H1 (cell line): ENCODE measurements at regions not wholly inside any gene's neighbourhood (a gene's known extent, or its start where the extent isn't known, plus 50 kb on each side); places are given as distances from the start of the nearest gene placed in this dataset.

ENCODE experiments used
- CHD1 ChIP-seq: IDR thresholded peaks from 2 replicates; pipeline ENCODE4 v1.6.1; 2012; ENCODE audit warnings: low read depth, low read length, improper control_type of control experiment
- HDAC2 ChIP-seq, 2 experiments: fragments of 300-600 bp in 1 of 2; sonication (generic) in 1 of 2; IDR thresholded peaks; 2 replicates each; pipeline ENCODE4 v1.6.1; 2011 to 2012; ENCODE audit warnings: low read depth in 2 of 2, low read length in 2 of 2, mild to moderate bottlenecking in 2 of 2, moderate library complexity in 2 of 2, borderline replicate concordance in 1 of 2, inconsistent platforms in 1 of 2
- NANOG ChIP-seq: IDR thresholded peaks from 2 replicates; pipeline ENCODE4 v1.6.1; 2011; ENCODE audit warnings: low read length, low read depth, mild to moderate bottlenecking, inconsistent platforms; ENCODE audit not compliant: insufficient read depth, poor library complexity, severe bottlenecking
- POLR2A ChIP-seq, 2 experiments: IDR thresholded peaks; 1 replicate in 1 of 2; 2 replicates in 1 of 2; pipeline ENCODE4 v1.6.1; 2011; ENCODE audit warnings: low read depth in 2 of 2, low read length in 2 of 2, mild to moderate bottlenecking in 2 of 2; ENCODE audit errors: control extremely low read depth in 1 of 2
- ZNF274 ChIP-seq: IDR thresholded peaks from 2 replicates; pipeline ENCODE4 v1.7.0; 2012; ENCODE audit warnings: low read length, borderline replicate concordance; ENCODE audit errors: extremely low read depth
- TF ChIP-seq, protein P1 (sequence below), 3 experiments: IDR thresholded peaks; 1 replicate in 2 of 3; 2 replicates in 1 of 3; pipeline versions ENCODE4 v1.5.1 to v1.6.1; 2011; ENCODE audit warnings: low read length in 3 of 3, mild to moderate bottlenecking in 3 of 3, inconsistent platforms in 2 of 3, low read depth in 1 of 3, moderate library complexity in 1 of 3; ENCODE audit not compliant: insufficient read depth in 1 of 3; ENCODE audit errors: control extremely low read depth in 1 of 3
- TF ChIP-seq, protein P2 (sequence below): IDR thresholded peaks from 2 replicates; pipeline ENCODE4 v1.6.1; 2011; ENCODE audit warnings: low read length, improper control_type of control experiment

DNA sequence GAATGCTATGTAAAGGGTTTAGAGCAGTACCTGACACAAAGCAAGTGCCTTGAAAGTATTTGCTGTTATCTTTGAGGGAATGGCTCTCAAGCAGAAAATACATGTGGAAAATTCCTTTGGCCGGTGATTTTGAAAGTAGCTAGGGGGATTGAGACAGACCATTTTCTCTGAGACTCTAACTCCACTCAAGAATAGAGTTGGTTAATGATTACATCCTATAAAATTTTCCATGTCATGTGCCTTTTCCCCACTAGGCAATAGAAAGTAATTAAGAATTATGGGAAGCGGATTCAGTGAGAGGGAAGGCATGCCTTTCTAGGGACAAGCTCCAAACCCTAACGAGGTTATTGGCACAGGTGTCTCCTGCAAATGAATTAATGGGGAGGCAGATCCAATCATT is 276.0 kb downstream of the GPATCH2 start:
- TF ChIP-seq POLR2A (IDR thresholded peaks at IDR 0.05; ENCODE audit: control extremely low read depth in 1 of 2, low read depth in 2 of 2, low read length in 2 of 2): no peak
- TF ChIP-seq, protein P1, sequence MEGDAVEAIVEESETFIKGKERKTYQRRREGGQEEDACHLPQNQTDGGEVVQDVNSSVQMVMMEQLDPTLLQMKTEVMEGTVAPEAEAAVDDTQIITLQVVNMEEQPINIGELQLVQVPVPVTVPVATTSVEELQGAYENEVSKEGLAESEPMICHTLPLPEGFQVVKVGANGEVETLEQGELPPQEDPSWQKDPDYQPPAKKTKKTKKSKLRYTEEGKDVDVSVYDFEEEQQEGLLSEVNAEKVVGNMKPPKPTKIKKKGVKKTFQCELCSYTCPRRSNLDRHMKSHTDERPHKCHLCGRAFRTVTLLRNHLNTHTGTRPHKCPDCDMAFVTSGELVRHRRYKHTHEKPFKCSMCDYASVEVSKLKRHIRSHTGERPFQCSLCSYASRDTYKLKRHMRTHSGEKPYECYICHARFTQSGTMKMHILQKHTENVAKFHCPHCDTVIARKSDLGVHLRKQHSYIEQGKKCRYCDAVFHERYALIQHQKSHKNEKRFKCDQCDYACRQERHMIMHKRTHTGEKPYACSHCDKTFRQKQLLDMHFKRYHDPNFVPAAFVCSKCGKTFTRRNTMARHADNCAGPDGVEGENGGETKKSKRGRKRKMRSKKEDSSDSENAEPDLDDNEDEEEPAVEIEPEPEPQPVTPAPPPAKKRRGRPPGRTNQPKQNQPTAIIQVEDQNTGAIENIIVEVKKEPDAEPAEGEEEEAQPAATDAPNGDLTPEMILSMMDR (IDR thresholded peaks at IDR 0.05; ENCODE audit: control extremely low read depth in 1 of 3, insufficient read depth in 1 of 3, low read depth in 1 of 3, low read length in 3 of 3): no peak
- TF ChIP-seq CHD1: no peak
- TF ChIP-seq ZNF274: no peak
- TF ChIP-seq NANOG: no peak
- TF ChIP-seq HDAC2 (IDR thresholded peaks at IDR 0.05; ENCODE audit: borderline replicate concordance in 1 of 2, low read depth in 2 of 2, low read length in 2 of 2): no peak
- TF ChIP-seq, protein P2, sequence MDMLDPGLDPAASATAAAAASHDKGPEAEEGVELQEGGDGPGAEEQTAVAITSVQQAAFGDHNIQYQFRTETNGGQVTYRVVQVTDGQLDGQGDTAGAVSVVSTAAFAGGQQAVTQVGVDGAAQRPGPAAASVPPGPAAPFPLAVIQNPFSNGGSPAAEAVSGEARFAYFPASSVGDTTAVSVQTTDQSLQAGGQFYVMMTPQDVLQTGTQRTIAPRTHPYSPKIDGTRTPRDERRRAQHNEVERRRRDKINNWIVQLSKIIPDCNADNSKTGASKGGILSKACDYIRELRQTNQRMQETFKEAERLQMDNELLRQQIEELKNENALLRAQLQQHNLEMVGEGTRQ: no peak
